H1 (cell line): ENCODE measurements at regions not wholly inside any gene's neighbourhood (a gene's known extent, or its start where the extent isn't known, plus 50 kb on each side); places are given as distances from the start of the nearest gene placed in this dataset.
A peak's percentile ranks its signal among the peaks of the same experiment; 100 is the strongest.

Source experiments
- CTCF ChIA-PET: fragments of 300-600 bp; sonication (Branson Sonifier 250); formaldehyde crosslinking; loops from one replicate; lab custom pipeline; 2021; ENCODE audit not compliant: partially characterized antibody; lab: Charles Lee
- POLR2A ChIA-PET: fragments of 300-600 bp; sonication (Branson Sonifier 250); formaldehyde crosslinking; loops from one replicate; lab custom pipeline; 2021; ENCODE audit warnings: inconsistent platforms; ENCODE audit not compliant: partially characterized antibody; lab: Charles Lee
- DNase-seq, 2 experiments: peaks; one replicate each; pipeline versions ENCODE4 v3.0.0 to v3.0.0-alpha.2; 2010 to 2022; ENCODE audit warnings: low spot score in 2 of 2, low read depth in 1 of 2, mixed read lengths in 1 of 2
- FAIRE-seq: peaks from 2 replicates; lab custom pipeline; 2011; peaks lifted over from hg19 to GRCh38; lab: Jason Lieb, UNC
- H2AFZ ChIP-seq: 2 replicates; pipeline ENCODE4 v1.8.1; 2012; ENCODE audit warnings: low read length, inconsistent platforms
- H2AK5ac ChIP-seq: 2 replicates; pipeline ENCODE4 v1.6.1; 2013; ENCODE audit warnings: low read depth, low read length
- H2BK120ac ChIP-seq: replicated peaks from 2 replicates; pipeline ENCODE3; 2013; ENCODE audit warnings: low read depth, low read length, inconsistent platforms
- H2BK12ac ChIP-seq: 2 replicates; pipeline ENCODE4 v1.6.1; 2013; ENCODE audit warnings: low read depth, low read length
- H2BK15ac ChIP-seq: 2 replicates; pipeline ENCODE4 v1.6.1; 2013; ENCODE audit warnings: low read length
- H2BK20ac ChIP-seq: 2 replicates; pipeline ENCODE4 v1.6.1; 2013; ENCODE audit warnings: low read length
- H2BK5ac ChIP-seq: 2 replicates; pipeline ENCODE4 v1.6.1; 2013; ENCODE audit warnings: low read depth, low read length
- H3K14ac ChIP-seq: 2 replicates; pipeline ENCODE4 v1.6.1; 2013; ENCODE audit warnings: inconsistent platforms; ENCODE audit not compliant: insufficient read length
- H3K18ac ChIP-seq: 2 replicates; pipeline ENCODE4 v1.6.1; 2013; ENCODE audit warnings: low read length; ENCODE audit errors: extremely low read depth
- H3K23ac ChIP-seq: 2 replicates; pipeline ENCODE4 v1.6.1; 2013; ENCODE audit warnings: inconsistent platforms; ENCODE audit not compliant: insufficient read length
- H3K23me2 ChIP-seq: 2 replicates; pipeline ENCODE4 v1.6.1; 2013; ENCODE audit warnings: low read depth, low read length
- H3K27ac ChIP-seq: 2 replicates; pipeline ENCODE4 v1.6.1; 2011; ENCODE audit warnings: low read depth, low read length, inconsistent platforms
- H3K27me3 ChIP-seq, 4 experiments: replicated peaks in 1 of 4; 1 replicate in 1 of 4; 2 replicates in 3 of 4; pipeline versions ENCODE4 v1.6.1 to v1.8.1; 2011 to 2013; ENCODE audit warnings: low read length in 3 of 4, mild to moderate bottlenecking in 3 of 4, inconsistent platforms in 2 of 4, mixed read lengths in 2 of 4, moderate library complexity in 1 of 4; ENCODE audit not compliant: control insufficient read depth in 3 of 4, insufficient read depth in 3 of 4; ENCODE audit errors: extremely low read depth in 1 of 4
- H3K36me3 ChIP-seq, 4 experiments: 2 replicates each; pipeline versions ENCODE4 v1.6.1 to v1.8.1; 2011 to 2013; ENCODE audit warnings: mild to moderate bottlenecking in 4 of 4, low read length in 3 of 4, moderate library complexity in 2 of 4, control low read depth in 1 of 4, inconsistent platforms in 1 of 4; ENCODE audit not compliant: insufficient read depth in 4 of 4, control insufficient read depth in 2 of 4
- H3K4ac ChIP-seq: replicated peaks from 2 replicates; pipeline ENCODE3; 2013; ENCODE audit warnings: low read length, low read depth, mixed read lengths, inconsistent platforms; ENCODE audit not compliant: insufficient read length
- H3K4me1 ChIP-seq, 4 experiments: replicated peaks in 1 of 4; 1 replicate in 1 of 4; 2 replicates in 3 of 4; pipeline versions ENCODE4 v1.6.1 to v1.8.1; 2011 to 2013; ENCODE audit warnings: low read length in 3 of 4, inconsistent platforms in 2 of 4, mixed read lengths in 1 of 4; ENCODE audit not compliant: insufficient read depth in 4 of 4, control insufficient read depth in 3 of 4
- H3K4me2 ChIP-seq, 2 experiments: 2 replicates each; pipeline versions ENCODE4 v1.6.1 to v1.8.1; 2011 to 2013; ENCODE audit warnings: low read depth in 2 of 2, low read length in 2 of 2, control low read depth in 1 of 2, inconsistent platforms in 1 of 2, mild to moderate bottlenecking in 1 of 2; ENCODE audit not compliant: insufficient read depth in 1 of 2
- H3K4me3 ChIP-seq, 4 experiments: fragments of 200-600, 300-600 bp in 1 of 4; sonication (generic), shearing (Covaris generic), sonication (Bioruptor Twin) in 1 of 4; 2 replicates each; pipeline versions ENCODE4 v1.5.1 to v1.8.1; 2011 to 2016; ENCODE audit warnings: low read length in 4 of 4, low read depth in 3 of 4, control low read depth in 2 of 4, inconsistent platforms in 2 of 4, mild to moderate bottlenecking in 2 of 4, mixed read lengths in 1 of 4, moderate library complexity in 1 of 4; ENCODE audit not compliant: insufficient read depth in 2 of 4; ENCODE audit errors: extremely low read depth in 1 of 4
- H3K56ac ChIP-seq: replicated peaks from 2 replicates; pipeline ENCODE3; 2013; ENCODE audit warnings: low read depth, mild to moderate bottlenecking, mixed read lengths, low read length, inconsistent platforms; ENCODE audit not compliant: insufficient read length
- H3K79me1 ChIP-seq: 2 replicates; pipeline ENCODE4 v1.6.1; 2013; ENCODE audit warnings: low read depth, low read length, control low read depth
- H3K79me2 ChIP-seq, 2 experiments: 2 replicates each; pipeline versions ENCODE4 v1.6.1 to v1.8.1; 2012 to 2013; ENCODE audit warnings: low read length in 2 of 2, mild to moderate bottlenecking in 2 of 2, inconsistent platforms in 1 of 2; ENCODE audit not compliant: insufficient read depth in 2 of 2, control insufficient read depth in 1 of 2
- H3K9ac ChIP-seq, 4 experiments: replicated peaks in 1 of 4; 1 replicate in 1 of 4; 2 replicates in 3 of 4; pipeline versions ENCODE4 v1.6.1 to v1.8.1; 2011 to 2013; ENCODE audit warnings: low read depth in 3 of 4, low read length in 3 of 4, control low read depth in 2 of 4, mild to moderate bottlenecking in 2 of 4, moderate library complexity in 2 of 4, inconsistent platforms in 1 of 4; ENCODE audit errors: extremely low read depth in 1 of 4
- H3K9me3 ChIP-seq, 2 experiments: 2 replicates each; pipeline versions ENCODE4 v1.6.1 to v1.8.1; 2012 to 2013; ENCODE audit warnings: mild to moderate bottlenecking in 2 of 2, moderate library complexity in 2 of 2, control low read depth in 1 of 2, inconsistent platforms in 1 of 2, low read depth in 1 of 2, low read length in 1 of 2, mixed read lengths in 1 of 2; ENCODE audit not compliant: insufficient read depth in 2 of 2
- H4K20me1 ChIP-seq, 2 experiments: replicated peaks in 1 of 2; 2 replicates each; pipeline versions ENCODE3 to v1.8.1; 2011 to 2013; ENCODE audit warnings: inconsistent platforms in 2 of 2, low read length in 2 of 2, mild to moderate bottlenecking in 1 of 2; ENCODE audit not compliant: insufficient read depth in 2 of 2, control insufficient read depth in 1 of 2
- H4K5ac ChIP-seq: 2 replicates; pipeline ENCODE4 v1.6.1; 2013; ENCODE audit warnings: low read length, low read depth, mixed read lengths, inconsistent platforms; ENCODE audit not compliant: insufficient read length
- H4K8ac ChIP-seq: 2 replicates; pipeline ENCODE4 v1.8.0; 2013; ENCODE audit warnings: mild to moderate bottlenecking, moderate library complexity, low read length, inconsistent platforms; ENCODE audit not compliant: insufficient read depth; ENCODE audit errors: extremely low read depth
- H4K91ac ChIP-seq: replicated peaks from 2 replicates; pipeline ENCODE3; 2013; ENCODE audit warnings: low read length, mixed read lengths, inconsistent platforms; ENCODE audit not compliant: insufficient read length
- NRF1 ChIP-seq: IDR thresholded peaks from 2 replicates; pipeline ENCODE4 v1.6.1; 2011; ENCODE audit warnings: mild to moderate bottlenecking, low read depth, low read length, improper control_type of control experiment
- POLR2A ChIP-seq, 2 experiments: IDR thresholded peaks; 1 replicate in 1 of 2; 2 replicates in 1 of 2; pipeline ENCODE4 v1.6.1; 2011; ENCODE audit warnings: low read depth in 2 of 2, low read length in 2 of 2, mild to moderate bottlenecking in 2 of 2; ENCODE audit errors: control extremely low read depth in 1 of 2
- WGBS, 2 experiments: shearing (Covaris generic) in 1 of 2; methylation state at CpG; one replicate each; pipeline versions ENCODE4 v1.1.6 to v1.1.7; 2013 to 2015; ENCODE audit warnings: low lambda C conversion rate in 2 of 2, mixed read lengths in 2 of 2, inconsistent platforms in 1 of 2, low coverage in 1 of 2, missing lambda C conversion rate in 1 of 2; ENCODE audit not compliant: insufficient replicate concordance in 2 of 2, insufficient coverage in 1 of 2, insufficient read length in 1 of 2; ENCODE audit errors: extremely low coverage in 1 of 2, missing lambda C conversion rate in 1 of 2; 5-methylcytosine and 5-hydroxymethylcytosine counted together

DNA sequence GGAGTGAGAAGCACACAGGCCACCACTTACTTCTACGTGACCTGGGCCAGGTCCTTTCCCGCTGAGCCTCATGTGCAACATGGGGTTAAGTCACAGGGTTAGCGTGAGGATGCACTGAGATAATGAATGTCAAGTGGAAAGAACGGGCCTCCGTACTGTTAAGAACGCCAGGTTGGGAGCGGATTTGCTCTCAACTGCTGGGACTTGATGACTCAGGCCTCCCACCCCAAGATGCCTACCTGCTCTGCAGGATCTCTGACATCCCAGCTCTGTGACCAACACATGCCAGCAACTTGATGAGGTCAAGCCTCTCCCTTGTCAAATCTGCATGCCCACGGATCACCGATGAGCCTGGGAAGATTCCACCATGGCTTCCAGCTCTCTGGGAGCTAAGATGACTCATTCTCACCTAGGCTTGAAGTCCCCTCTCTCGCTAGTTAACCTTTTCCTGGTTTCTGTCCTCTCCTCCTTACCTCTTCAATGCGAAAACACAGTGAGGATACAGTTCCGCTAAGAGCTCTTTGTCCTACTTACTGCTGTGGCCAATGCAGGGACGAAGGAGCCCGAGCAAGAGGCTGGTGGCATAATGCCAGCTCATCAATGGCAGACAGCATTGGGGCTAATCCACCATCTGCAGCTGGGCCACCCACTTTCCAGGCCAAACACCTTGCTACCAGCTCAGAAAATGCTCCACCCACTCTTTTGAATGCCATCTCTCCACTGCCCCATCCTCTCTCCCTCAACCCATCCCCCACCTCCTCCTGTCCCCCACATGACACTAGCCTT lies 67.6 kb downstream of the PJA1 start:
- FAIRE-seq = no peak
- no peak overlapping the region for H2BK5ac ChIP-seq

More for the DNA sequence above, 67.6 kb downstream of the PJA1 start:
- 79% methylated on average over 14 of the region's 14 CpGs; no CpG with 5 or more reads in 1 of the 2 experiments for WGBS, 2 experiments
- no peaks in the 10 kb centered on the region for H3K79me1 ChIP-seq
- H4K8ac ChIP-seq = no peak overlapping the region
- H3K27ac ChIP-seq = no peak overlapping the region
- no peak overlapping the region for H2BK20ac ChIP-seq
- H4K5ac ChIP-seq = no peak overlapping the region
- H3K36me3 ChIP-seq = no peaks in the 10 kb centered on the region
- no peaks in the 10 kb centered on the region for H4K20me1 ChIP-seq
- no peak overlapping the region for H4K91ac ChIP-seq
- H3K18ac ChIP-seq = no peak overlapping the region
- DNase-seq = no peak
- H2AK5ac ChIP-seq = peak overlapping the region; percentile 13; the same call in 1 of the 2 replicates
- H3K23me2 ChIP-seq = no peaks in the 10 kb centered on the region
- no peak for TF ChIP-seq POLR2A (IDR thresholded peaks at IDR 0.05; ENCODE audit: control extremely low read depth in 1 of 2, low read depth in 2 of 2, low read length in 2 of 2)
- no peak for TF ChIP-seq NRF1
- POLR2A ChIA-PET = no interaction called here
- H2AFZ ChIP-seq = no peak overlapping the region
- no peak overlapping the region for H3K9ac ChIP-seq
- H3K4me2 ChIP-seq = no peak overlapping the region
- H2BK15ac ChIP-seq = no peak overlapping the region
- H2BK12ac ChIP-seq = no peak overlapping the region
- no peak overlapping the region for H3K23ac ChIP-seq
- no peaks in the 10 kb centered on the region for H3K79me2 ChIP-seq
- H3K4ac ChIP-seq = no peak overlapping the region
- CTCF ChIA-PET = interaction anchor here (0.8 to 1.0 kb wide), 3 partner anchors 9 to 151 kb away, joined by 3 read pairs; no protein-coding TSS in a partner anchor
- H3K4me3 ChIP-seq = no peak overlapping the region
- H3K4me1 ChIP-seq = 0 out of 7 replicates have a peak, but pooled peaks cover 0 to 3% (median 1%) of the 10 kb centered on the region in 4 experiments
- H3K9me3 ChIP-seq = no peaks in the 10 kb centered on the region
- no peak overlapping the region for H2BK120ac ChIP-seq
- no peak overlapping the region for H3K14ac ChIP-seq
- no peaks in the 10 kb centered on the region for H3K27me3 ChIP-seq
- H3K56ac ChIP-seq = no peak overlapping the region
